Osteoblast (primary cell): ENCODE measurements at regions not wholly inside any gene's neighbourhood (a gene's known extent, or its start where the extent isn't known, plus 50 kb on each side); places are given as distances from the start of the nearest gene placed in this dataset.

Source experiments
- DNase-seq: peaks from one replicate; pipeline ENCODE4 v3.0.0; 2011; ENCODE audit warnings: low spot score, mixed read lengths; ENCODE audit not compliant: insufficient read length; ENCODE audit errors: missing footprints
- H2AFZ ChIP-seq: 2 replicates; pipeline ENCODE4 v1.6.0; 2011; ENCODE audit warnings: mild to moderate bottlenecking, low read length
- H3K27ac ChIP-seq: 2 replicates; pipeline ENCODE4 v1.5.1; 2011; ENCODE audit warnings: mild to moderate bottlenecking, low read depth, low read length, moderate library complexity
- H3K27me3 ChIP-seq: 2 replicates; pipeline ENCODE4 v1.6.0; 2012; ENCODE audit warnings: mild to moderate bottlenecking, control low read depth, inconsistent platforms, low read length, moderate library complexity; ENCODE audit not compliant: insufficient read depth
- H3K36me3 ChIP-seq: 2 replicates; pipeline ENCODE4 v1.5.1; 2011; ENCODE audit warnings: mild to moderate bottlenecking, low read length, control low read depth, moderate library complexity; ENCODE audit not compliant: insufficient read depth
- H3K4me1 ChIP-seq: 2 replicates; pipeline ENCODE4 v1.5.1; 2011; ENCODE audit warnings: mild to moderate bottlenecking, low read length, control low read depth, moderate library complexity; ENCODE audit not compliant: insufficient read depth
- H3K4me2 ChIP-seq: 2 replicates; pipeline ENCODE4 v1.6.0; 2011; ENCODE audit warnings: mild to moderate bottlenecking, low read length; ENCODE audit not compliant: insufficient read depth
- H3K4me3 ChIP-seq: fragments of 200-600 bp; sonication (generic); 3 replicates; pipeline ENCODE4 v1.5.1; 2012; ENCODE audit warnings: mild to moderate bottlenecking, low read length, inconsistent platforms; ENCODE audit not compliant: insufficient read depth
- H3K79me2 ChIP-seq: 2 replicates; pipeline ENCODE4 v1.6.0; 2012; ENCODE audit warnings: mild to moderate bottlenecking, low read length, control low read depth, inconsistent platforms; ENCODE audit not compliant: insufficient read depth
- H3K9me3 ChIP-seq: 2 replicates; pipeline ENCODE4 v1.5.1; 2011; ENCODE audit warnings: low read depth, low read length, control low read depth
- H4K20me1 ChIP-seq: 2 replicates; pipeline ENCODE4 v1.6.0; 2012; ENCODE audit warnings: mild to moderate bottlenecking, low read length, control low read depth; ENCODE audit not compliant: insufficient read depth
- CTCF ChIP-seq: IDR thresholded peaks from 2 replicates; pipeline ENCODE4 v1.5.1; 2011; ENCODE audit warnings: mild to moderate bottlenecking, low read depth, low read length, moderate library complexity; ENCODE audit errors: extremely low read depth

GRCh38 chr2:181312515-181312927, 144.7 kb upstream of the ITGA4 start:
- H3K27me3 ChIP-seq = no peaks in the 10 kb centered on the region
- no peak overlapping the region for H2AFZ ChIP-seq
- no peaks in the 10 kb centered on the region for H3K9me3 ChIP-seq
- DNase-seq = no peak
- no peaks in the 10 kb centered on the region for H3K36me3 ChIP-seq
- H3K4me2 ChIP-seq = no peak overlapping the region
- no peak for TF ChIP-seq CTCF
- no peaks in the 10 kb centered on the region for H3K4me1 ChIP-seq
- H3K27ac ChIP-seq = no peak overlapping the region
- H3K4me3 ChIP-seq = no peak overlapping the region
- H3K79me2 ChIP-seq = no peaks in the 10 kb centered on the region
- no peaks in the 10 kb centered on the region for H4K20me1 ChIP-seq

- Histone ChIP-seq H3K4me2 (no peak overlapping the region), H3K36me3 (no peaks in the 10 kb centered on the region), H3K4me3 (no peak overlapping the region), H3K4me1 (no peaks in the 10 kb centered on the region), H4K20me1 (no peaks in the 10 kb centered on the region), H2AFZ (no peak overlapping the region), H3K9me3 (no peaks in the 10 kb centered on the region), H3K27me3 (no peaks in the 10 kb centered on the region), H3K79me2 (no peaks in the 10 kb centered on the region), H3K27ac (no peak overlapping the region)
- TF ChIP-seq CTCF = no peak
- no peak for DNase-seq
These were observed 143.3 kb upstream of the ITGA4 start for GRCh38 chr2:181313845-181314244.

- no peaks in the 10 kb centered on the region for H3K27me3 ChIP-seq
- no peak overlapping the region for H3K4me3 ChIP-seq
- H3K4me1 ChIP-seq = no peaks in the 10 kb centered on the region
- H3K79me2 ChIP-seq = no peaks in the 10 kb centered on the region
- TF ChIP-seq CTCF = no peak
- H2AFZ ChIP-seq = no peak overlapping the region
- no peaks in the 10 kb centered on the region for H3K36me3 ChIP-seq
- no peaks in the 10 kb centered on the region for H3K9me3 ChIP-seq
- DNase-seq = no peak
- H3K4me2 ChIP-seq = no peak overlapping the region
- H4K20me1 ChIP-seq = no peaks in the 10 kb centered on the region
- no peak overlapping the region for H3K27ac ChIP-seq
These were observed 142.6 kb upstream of the ITGA4 start for GRCh38 chr2:181314551-181314950.

GRCh38 chr2:181317511-181317910, 139.7 kb upstream of the ITGA4 start:
- Histone ChIP-seq H3K36me3 (no peaks in the 10 kb centered on the region), H3K4me1 (no peaks in the 10 kb centered on the region), H3K27ac (no peak overlapping the region), H3K79me2 (no peaks in the 10 kb centered on the region), H4K20me1 (no peaks in the 10 kb centered on the region), H2AFZ (no peak overlapping the region), H3K27me3 (no peaks in the 10 kb centered on the region), H3K4me3 (no peak overlapping the region), H3K9me3 (no peaks in the 10 kb centered on the region), H3K4me2 (no peak overlapping the region)
- DNase-seq = no peak
- TF ChIP-seq CTCF = no peak
